ENCODE measurements at regions not wholly inside any gene's neighbourhood (a gene's known extent, or its start where the extent isn't known, plus 50 kb on each side); places are given as distances from the start of the nearest gene placed in this dataset.

GRCh38 chr18:22637787-22638186 is 220.1 kb upstream of the CTAGE1 start:
- TF ChIP-seq CTCF (conservative IDR thresholded peaks at IDR 0.05; ENCODE audit: low read depth, low read length), result no peak
- no peak for TF ChIP-seq EZH2 (IDR thresholded peaks at IDR 0.05; ENCODE audit: borderline replicate concordance, low read depth, low read length, poor library complexity, severe bottlenecking)
- H3K4me1 ChIP-seq (ENCODE audit: insufficient read depth, low read length, poor library complexity, severe bottlenecking), result no peaks in the 10 kb centered on the region
- H3K9me3 ChIP-seq (ENCODE audit: low read depth, low read length, poor library complexity, severe bottlenecking), result no peaks in the 10 kb centered on the region
- CTCF ChIA-PET, result no interaction called here
- POLR2A ChIA-PET (ENCODE audit: low non-redundant PET), result no interaction called here
- no peak overlapping the region for H3K4me3 ChIP-seq (ENCODE audit: low read depth, low read length, poor library complexity, severe bottlenecking)
- H3K27ac ChIP-seq (ENCODE audit: low read depth, low read length, poor library complexity, severe bottlenecking), result no peak overlapping the region
- no peaks in the 10 kb centered on the region for H3K36me3 ChIP-seq (ENCODE audit: insufficient read depth, low read length, poor library complexity, severe bottlenecking)
- DNase-seq (ENCODE audit: low spot score), result no peak
- intact Hi-C loops (cut with micrococcal nuclease; ENCODE audit: unreplicated experiment), result no loop called here
- BruUV-seq (replicated peaks), result no TSS peak
- peaks cover 3% of the 10 kb centered on the region for H3K27me3 ChIP-seq (replicated peaks; ENCODE audit: insufficient read depth, low read depth, low read length, poor library complexity)

DNA sequence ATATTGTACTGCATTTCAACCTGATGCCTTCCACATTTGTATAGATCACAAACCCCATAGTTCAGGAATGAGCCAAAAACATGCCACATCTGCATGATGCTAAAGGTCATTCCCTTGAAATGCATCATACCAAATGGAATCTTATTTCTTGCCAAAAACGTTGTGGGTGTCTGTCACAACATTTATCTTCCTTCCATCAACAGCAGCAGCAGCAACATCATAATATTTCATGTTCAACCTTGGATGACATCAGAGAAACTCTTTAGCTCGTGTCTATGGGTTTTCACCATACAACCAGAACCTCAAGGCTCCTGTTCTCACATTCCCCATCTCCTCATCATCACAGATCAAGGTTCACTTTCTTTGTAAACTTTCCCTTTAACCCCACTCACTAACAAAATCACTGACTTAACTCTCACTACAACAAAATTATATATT is 221.3 kb upstream of the CTAGE1 start:
- ChIA-PET CTCF (no interaction called here), POLR2A (ENCODE audit: low non-redundant PET) (no interaction called here)
- Histone ChIP-seq H3K4me1 (ENCODE audit: insufficient read depth, low read length, poor library complexity, severe bottlenecking) (no peaks in the 10 kb centered on the region), H3K36me3 (ENCODE audit: insufficient read depth, low read length, poor library complexity, severe bottlenecking) (no peaks in the 10 kb centered on the region), H3K27ac (ENCODE audit: low read depth, low read length, poor library complexity, severe bottlenecking) (no peak overlapping the region), H3K4me3 (ENCODE audit: low read depth, low read length, poor library complexity, severe bottlenecking) (no peak overlapping the region), H3K27me3 (replicated peaks; ENCODE audit: insufficient read depth, low read depth, low read length, poor library complexity) (peaks cover 3% of the 10 kb centered on the region), H3K9me3 (ENCODE audit: low read depth, low read length, poor library complexity, severe bottlenecking) (no peaks in the 10 kb centered on the region)
- BruUV-seq (replicated peaks), result no TSS peak
- intact Hi-C loops (cut with micrococcal nuclease; ENCODE audit: unreplicated experiment), result no loop called here
- TF ChIP-seq EZH2 (IDR thresholded peaks at IDR 0.05; ENCODE audit: borderline replicate concordance, low read depth, low read length, poor library complexity, severe bottlenecking), result no peak
- TF ChIP-seq CTCF (conservative IDR thresholded peaks at IDR 0.05; ENCODE audit: low read depth, low read length), result no peak
- DNase-seq (ENCODE audit: low spot score), result no peak

DNA sequence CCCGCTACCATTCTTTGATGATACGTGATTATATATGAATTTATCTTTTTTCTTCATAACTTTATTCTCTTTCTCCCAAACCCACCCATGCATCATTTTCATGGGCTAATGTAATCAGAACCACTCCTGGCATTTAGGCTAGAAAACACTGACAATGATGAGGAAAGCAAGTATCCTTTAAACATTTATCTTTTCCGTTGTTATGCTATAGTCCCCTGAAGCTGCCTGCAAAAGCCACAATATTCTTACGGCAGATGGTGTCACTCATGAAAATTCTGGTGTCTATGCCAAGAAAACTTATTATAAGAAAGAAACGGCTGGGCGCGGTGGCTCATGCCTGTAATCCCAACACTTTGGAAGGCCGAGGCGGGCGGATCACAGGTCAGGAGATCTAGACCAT is 221.8 kb upstream of the CTAGE1 start:
- Histone ChIP-seq H3K4me3 (ENCODE audit: low read depth, low read length, poor library complexity, severe bottlenecking) (no peak overlapping the region), H3K36me3 (ENCODE audit: insufficient read depth, low read length, poor library complexity, severe bottlenecking) (no peaks in the 10 kb centered on the region), H3K27ac (ENCODE audit: low read depth, low read length, poor library complexity, severe bottlenecking) (no peak overlapping the region), H3K27me3 (replicated peaks; ENCODE audit: insufficient read depth, low read depth, low read length, poor library complexity) (peaks cover 3% of the 10 kb centered on the region), H3K9me3 (ENCODE audit: low read depth, low read length, poor library complexity, severe bottlenecking) (no peaks in the 10 kb centered on the region), H3K4me1 (ENCODE audit: insufficient read depth, low read length, poor library complexity, severe bottlenecking) (no peaks in the 10 kb centered on the region)
- POLR2A ChIA-PET (ENCODE audit: low non-redundant PET), result no interaction called here
- TF ChIP-seq EZH2 (IDR thresholded peaks at IDR 0.05; ENCODE audit: borderline replicate concordance, low read depth, low read length, poor library complexity, severe bottlenecking), result no peak
- no peak for TF ChIP-seq CTCF (conservative IDR thresholded peaks at IDR 0.05; ENCODE audit: low read depth, low read length)
- intact Hi-C loops (cut with micrococcal nuclease; ENCODE audit: unreplicated experiment), result no loop called here
- DNase-seq (ENCODE audit: low spot score), result no peak
- no TSS peak for BruUV-seq (replicated peaks)
- CTCF ChIA-PET, result no interaction called here
